ENCODE measurements at regions not wholly inside any gene's neighbourhood (a gene's known extent, or its start where the extent isn't known, plus 50 kb on each side); places are given as distances from the start of the nearest gene placed in this dataset.

GRCh38 chr14:84074626-84075025, 1455.3 kb upstream of the FLRT2 start:
- no TSS peak for BruUV-seq (replicated peaks)
- no peaks in the 10 kb centered on the region for H3K4me1 ChIP-seq (ENCODE audit: control insufficient read depth, extremely low read depth, insufficient read depth, low read length)
- dilution Hi-C loops (cut with MboI; ENCODE audit: extremely low pct_ligation_motif_present, low sequenced_read_pairs) (no loop called here), intact Hi-C loops (cut with micrococcal nuclease) (no loop called here)
- H3K4me2 ChIP-seq (ENCODE audit: insufficient read depth, low read length), result no peak overlapping the region
- peak; percentile 24 for DNase-seq (ENCODE audit: low read depth, low spot score)
- no peaks in the 10 kb centered on the region for H3K9me3 ChIP-seq (replicated peaks; ENCODE audit: control insufficient read depth, insufficient read depth, low read length)
- no peak overlapping the region for H3K9ac ChIP-seq (replicated peaks; ENCODE audit: extremely low read depth, insufficient read depth, low read length)
- no peaks in the 10 kb centered on the region for H3K36me3 ChIP-seq (ENCODE audit: control insufficient read depth in 2 of 2, extremely low read depth in 1 of 2, insufficient read depth in 2 of 2, low read length in 2 of 2)
- H3K4me3 ChIP-seq (replicated peaks in 1 of 3; ENCODE audit: insufficient read depth in 1 of 3, low read depth in 1 of 3, low read length in 3 of 3), result no peak overlapping the region
- H2AFZ ChIP-seq (ENCODE audit: low read depth, low read length), result no peak overlapping the region
- H4K20me1 ChIP-seq (replicated peaks; ENCODE audit: control insufficient read depth, extremely low read depth, insufficient read depth, low read length), result no peaks in the 10 kb centered on the region
- no peaks in the 10 kb centered on the region for H3K79me2 ChIP-seq (ENCODE audit: control insufficient read depth, insufficient read depth, low read length)
- CTCF ChIA-PET, result interaction anchor here (1.1 to 1.4 kb wide), 3 partner anchors 16 to 47 kb away, joined by 3 to 5 read pairs (median 3); no protein-coding TSS in a partner anchor
- no peaks in the 10 kb centered on the region for H3K27me3 ChIP-seq (ENCODE audit: control insufficient read depth in 2 of 2, insufficient read depth in 2 of 2, low read length in 2 of 2)
- H3K9me1 ChIP-seq (replicated peaks; ENCODE audit: control insufficient read depth, extremely low read depth, insufficient read depth, low read length), result no peaks in the 10 kb centered on the region
- FAIRE-seq, result no peak
- H3K27ac ChIP-seq (ENCODE audit: insufficient read depth, low read depth, low read length), result no peak overlapping the region
- POLR2A ChIA-PET, result no interaction called here
- TF ChIP-seq JUN (IDR thresholded peaks at IDR 0.05; ENCODE audit: borderline replicate concordance, insufficient read depth, insufficient read length, low read depth) (no peak), CTCF (IDR thresholded peaks at IDR 0.05; ENCODE audit: extremely low read depth in 1 of 2, insufficient read depth in 1 of 2, low read depth in 1 of 2, low read length in 2 of 2) (no peak), POLR2AphosphoS5 (IDR thresholded peaks at IDR 0.05; ENCODE audit: insufficient read depth, low read depth, low read length) (no peak), POLR2A (IDR thresholded peaks at IDR 0.05; ENCODE audit: low read depth, low read length) (no peak), MYC (IDR thresholded peaks at IDR 0.05; ENCODE audit: low read depth, low read length) (no peak), MAX (IDR thresholded peaks at IDR 0.05; ENCODE audit: insufficient read depth, insufficient read length) (no peak), EZH2 (IDR thresholded peaks at IDR 0.05; ENCODE audit: borderline replicate concordance, low read depth, low read length, severe bottlenecking) (no peak), FOS (IDR thresholded peaks at IDR 0.05; ENCODE audit: borderline replicate concordance, insufficient read depth, low read length) (no peak)
